GM06990 (cell line): ENCODE measurements at regions not wholly inside any gene's neighbourhood (a gene's known extent, or its start where the extent isn't known, plus 50 kb on each side); places are given as distances from the start of the nearest gene placed in this dataset.

Experiments used
- DNase-seq: peaks from one replicate; pipeline ENCODE4 v3.0.0-alpha.2; 2011; ENCODE audit not compliant: insufficient read length; ENCODE audit errors: extremely low read depth
- H3K27me3 ChIP-seq: replicated peaks from 2 replicates; pipeline ENCODE4 v1.6.0; 2011; ENCODE audit warnings: low read length; ENCODE audit not compliant: control insufficient read depth, insufficient read depth
- H3K36me3 ChIP-seq: 2 replicates; pipeline ENCODE4 v1.5.1; 2011; ENCODE audit warnings: low read length; ENCODE audit not compliant: control insufficient read depth, insufficient read depth
- H3K4me3 ChIP-seq: replicated peaks from 2 replicates; pipeline ENCODE4 v1.5.1; 2011; ENCODE audit warnings: low read depth, mild to moderate bottlenecking, control low read depth, low read length
- CTCF ChIP-seq: IDR thresholded peaks from 2 replicates; pipeline ENCODE4 v1.5.1; 2011; ENCODE audit warnings: low read length, control low read depth, mild to moderate bottlenecking, inconsistent platforms; ENCODE audit not compliant: insufficient read depth, poor library complexity, severe bottlenecking

GRCh38 chr5:38191693-38192092 lies 66.7 kb upstream of the EGFLAM start:
- Histone ChIP-seq H3K36me3 (no peaks in the 10 kb centered on the region), H3K4me3 (no peak overlapping the region), H3K27me3 (no peaks in the 10 kb centered on the region; the same call in 1 of the 2 replicates)
- DNase-seq: no peak
- no peak for TF ChIP-seq CTCF

- TF ChIP-seq CTCF: no peak
- H3K36me3 ChIP-seq: no peaks in the 10 kb centered on the region
- DNase-seq: no peak
- H3K4me3 ChIP-seq: no peak overlapping the region
- no peaks in the 10 kb centered on the region; the same call in 1 of the 2 replicates for H3K27me3 ChIP-seq
These were observed 68.2 kb upstream of the EGFLAM start for GRCh38 chr5:38190111-38190510.

GRCh38 chr5:38189081-38189504 lies 69.3 kb upstream of the EGFLAM start:
- no peaks in the 10 kb centered on the region for H3K36me3 ChIP-seq
- H3K4me3 ChIP-seq: no peak overlapping the region
- no peaks in the 10 kb centered on the region; the same call in 1 of the 2 replicates for H3K27me3 ChIP-seq
- no peak for TF ChIP-seq CTCF
- no peak for DNase-seq

- Histone ChIP-seq H3K36me3 (no peaks in the 10 kb centered on the region), H3K27me3 (no peaks in the 10 kb centered on the region; the same call in 1 of the 2 replicates), H3K4me3 (no peak overlapping the region)
- TF ChIP-seq CTCF: no peak
- no peak for DNase-seq
These were observed 69.8 kb upstream of the EGFLAM start for GRCh38 chr5:38188591-38188990.

- no peak for TF ChIP-seq CTCF
- H3K4me3 ChIP-seq: no peak overlapping the region
- no peak for DNase-seq
- no peaks in the 10 kb centered on the region for H3K27me3 ChIP-seq
- H3K36me3 ChIP-seq: no peaks in the 10 kb centered on the region
These were observed 70.8 kb upstream of the EGFLAM start for GRCh38 chr5:38187532-38187931.

GRCh38 chr5:38184627-38185026 lies 73.7 kb upstream of the EGFLAM start:
- Histone ChIP-seq H3K36me3 (no peaks in the 10 kb centered on the region), H3K4me3 (no peak overlapping the region), H3K27me3 (no peaks in the 10 kb centered on the region)
- no peak for DNase-seq
- TF ChIP-seq CTCF: no peak
